B cell (primary cell): ENCODE measurements at regions not wholly inside any gene's neighbourhood (a gene's known extent, or its start where the extent isn't known, plus 50 kb on each side); places are given as distances from the start of the nearest gene placed in this dataset.

Experiments used
- EZH2 ChIP-seq: IDR thresholded peaks from 2 replicates; pipeline ENCODE4 v1.6.1; 2012; ENCODE audit warnings: borderline replicate concordance, low read depth, mild to moderate bottlenecking, moderate library complexity, low read length; ENCODE audit not compliant: insufficient read depth, poor library complexity, severe bottlenecking
- TF ChIP-seq, protein P1 (sequence below): fragments of 200-600 bp; IDR thresholded peaks from one replicate; pipeline ENCODE4 v1.8.0; 2022; ENCODE audit warnings: antibody characterized with exemption, mild to moderate bottlenecking

DNA sequence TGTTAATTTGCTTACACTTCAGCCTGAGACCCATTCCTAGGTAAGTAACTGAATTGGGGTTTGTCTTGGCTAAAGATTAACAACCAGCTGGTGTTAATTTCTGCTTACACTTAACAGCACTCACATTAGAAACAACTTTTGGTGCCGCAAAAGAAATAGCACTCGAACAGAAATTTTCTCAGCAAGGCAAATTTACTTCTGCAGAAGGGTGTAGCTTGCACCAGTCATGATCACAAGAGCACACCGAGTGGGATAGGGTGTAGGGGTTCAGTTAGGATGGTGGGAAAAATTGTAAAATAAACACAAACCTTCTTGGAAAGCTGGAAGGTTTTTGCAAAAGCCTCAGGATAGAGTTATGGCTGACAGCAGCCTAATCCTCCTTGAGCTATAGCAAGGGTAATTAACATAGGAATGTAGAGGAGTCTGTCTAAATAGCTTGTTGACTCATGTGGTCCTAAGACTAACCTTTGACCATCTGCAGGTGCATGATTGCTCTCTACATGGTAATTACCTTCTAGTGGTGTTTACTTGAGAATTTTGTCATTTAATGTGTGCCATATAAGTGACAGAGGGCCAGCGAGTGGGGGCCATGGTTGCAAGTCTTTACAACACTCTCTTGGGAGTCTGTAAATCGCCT lies 67.8 kb upstream of the CDK13 start:
- TF ChIP-seq EZH2: no peak
- TF ChIP-seq, protein P1, sequence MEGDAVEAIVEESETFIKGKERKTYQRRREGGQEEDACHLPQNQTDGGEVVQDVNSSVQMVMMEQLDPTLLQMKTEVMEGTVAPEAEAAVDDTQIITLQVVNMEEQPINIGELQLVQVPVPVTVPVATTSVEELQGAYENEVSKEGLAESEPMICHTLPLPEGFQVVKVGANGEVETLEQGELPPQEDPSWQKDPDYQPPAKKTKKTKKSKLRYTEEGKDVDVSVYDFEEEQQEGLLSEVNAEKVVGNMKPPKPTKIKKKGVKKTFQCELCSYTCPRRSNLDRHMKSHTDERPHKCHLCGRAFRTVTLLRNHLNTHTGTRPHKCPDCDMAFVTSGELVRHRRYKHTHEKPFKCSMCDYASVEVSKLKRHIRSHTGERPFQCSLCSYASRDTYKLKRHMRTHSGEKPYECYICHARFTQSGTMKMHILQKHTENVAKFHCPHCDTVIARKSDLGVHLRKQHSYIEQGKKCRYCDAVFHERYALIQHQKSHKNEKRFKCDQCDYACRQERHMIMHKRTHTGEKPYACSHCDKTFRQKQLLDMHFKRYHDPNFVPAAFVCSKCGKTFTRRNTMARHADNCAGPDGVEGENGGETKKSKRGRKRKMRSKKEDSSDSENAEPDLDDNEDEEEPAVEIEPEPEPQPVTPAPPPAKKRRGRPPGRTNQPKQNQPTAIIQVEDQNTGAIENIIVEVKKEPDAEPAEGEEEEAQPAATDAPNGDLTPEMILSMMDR: no peak
